HG03066 (cell line): ENCODE measurements at regions not wholly inside any gene's neighbourhood (a gene's known extent, or its start where the extent isn't known, plus 50 kb on each side); places are given as distances from the start of the nearest gene placed in this dataset.
"Not testable (repeated sequence)": the region's sequence is repeated elsewhere in the genome, so short reads cannot be mapped to it uniquely, and the experiment has no call there.

Experiments
- ATAC-seq: cut with Tn5 transposase; IDR thresholded peaks from one replicate; pipeline ENCODE4 v1.9.1; 2021; ENCODE audit warnings: low read depth; ENCODE audit not compliant: unreplicated experiment

DNA sequence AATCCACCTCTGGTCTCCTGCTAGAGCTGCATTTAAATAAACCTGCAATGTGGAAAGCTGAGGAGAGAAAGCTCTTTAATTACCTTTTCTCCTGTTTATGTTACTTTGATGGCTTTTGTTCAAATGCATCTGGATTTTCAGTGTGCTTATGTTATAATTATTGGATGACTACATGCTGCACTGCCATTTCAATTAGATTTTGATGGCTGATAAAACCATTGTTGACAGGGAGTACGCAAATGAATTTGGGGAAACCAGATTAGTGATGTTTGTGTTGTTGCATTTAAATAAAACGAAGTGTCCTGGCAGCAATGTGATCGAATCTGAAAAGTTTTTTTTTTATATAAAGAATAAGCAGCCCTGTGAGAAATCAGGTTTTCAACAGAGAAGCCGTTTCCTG, 799.8 kb downstream of the DIAPH3 start:
- no peak for ATAC-seq

DNA sequence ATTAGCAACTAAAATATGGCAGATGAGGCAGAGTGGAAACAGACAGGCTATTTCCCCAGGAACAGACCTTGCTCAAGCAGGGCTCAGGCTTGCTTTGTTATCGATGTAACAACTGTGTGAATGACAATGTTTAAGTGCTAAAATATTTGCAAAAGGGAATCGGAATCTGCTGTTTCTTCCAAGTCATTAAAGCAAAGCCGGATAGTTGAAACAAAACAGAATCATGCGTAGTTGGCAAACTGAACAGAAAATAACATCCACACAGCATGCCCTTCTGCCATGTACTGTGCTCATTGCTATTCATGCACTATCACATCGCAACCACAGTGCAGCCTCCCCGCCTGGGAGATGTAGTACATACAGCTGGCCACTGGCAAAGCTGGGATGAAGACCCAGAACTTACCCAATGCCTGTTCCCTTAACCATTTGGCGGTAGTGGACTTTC, 799.1 kb downstream of the DIAPH3 start:
- ATAC-seq, result no peak

DNA sequence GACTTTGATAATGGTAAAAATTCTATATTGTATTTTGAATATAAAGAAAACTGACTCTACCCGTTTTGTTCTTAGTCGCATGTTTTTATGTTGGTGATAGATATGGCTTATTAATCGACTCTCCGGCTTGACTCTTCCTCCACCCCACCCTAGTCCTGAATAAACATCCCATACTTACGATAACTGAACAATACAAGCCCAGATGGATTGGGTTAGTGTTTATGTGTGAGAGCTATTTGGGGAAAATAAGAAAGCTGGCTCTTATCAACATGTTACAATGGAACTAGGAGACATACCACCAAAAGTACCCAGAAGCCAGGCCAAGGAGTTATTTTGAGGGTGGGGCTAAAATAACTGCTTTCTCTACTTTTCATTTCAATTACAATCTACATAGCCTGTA, 796.3 kb downstream of the DIAPH3 start:
- no peak for ATAC-seq

DNA sequence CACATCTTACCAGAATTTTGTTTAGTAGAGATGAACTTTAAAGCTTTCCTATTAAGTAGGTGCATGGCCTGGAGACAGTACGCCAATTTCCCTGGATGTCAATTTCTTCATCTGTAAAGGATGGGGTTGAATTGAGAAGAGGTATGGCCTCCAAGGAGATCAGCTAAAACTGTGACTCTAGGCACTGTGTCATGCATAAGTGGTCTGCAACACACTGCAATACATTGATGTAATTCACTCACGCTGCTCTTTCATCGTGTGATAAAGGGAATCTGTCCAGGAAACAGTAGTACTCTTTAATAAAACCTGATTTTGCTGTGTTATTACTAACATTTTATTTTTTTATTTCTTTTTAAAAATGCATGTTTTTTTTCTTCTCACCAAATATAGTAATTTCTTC, 795.8 kb downstream of the DIAPH3 start:
- ATAC-seq, result no peak

DNA sequence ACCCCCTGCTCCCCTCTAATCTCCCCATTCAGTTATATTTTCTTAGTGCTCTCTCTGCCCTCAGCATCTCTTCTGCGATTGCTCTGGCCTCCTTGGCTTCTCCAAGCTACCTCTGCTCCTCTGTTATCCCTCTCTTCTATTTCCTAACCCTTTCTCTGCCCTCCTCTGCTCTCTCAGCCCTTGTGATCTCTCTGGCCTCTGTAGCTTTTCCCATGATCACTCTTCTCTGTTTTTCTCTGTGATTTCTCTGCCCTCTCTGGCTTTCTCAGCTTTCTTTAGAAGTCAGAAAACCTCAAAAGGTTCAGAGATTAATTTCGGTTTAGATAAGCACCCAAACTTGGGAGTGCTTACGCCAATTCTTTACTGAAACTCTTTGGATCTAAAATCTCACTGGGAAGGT, 795.0 kb downstream of the DIAPH3 start:
- no peak for ATAC-seq

DNA sequence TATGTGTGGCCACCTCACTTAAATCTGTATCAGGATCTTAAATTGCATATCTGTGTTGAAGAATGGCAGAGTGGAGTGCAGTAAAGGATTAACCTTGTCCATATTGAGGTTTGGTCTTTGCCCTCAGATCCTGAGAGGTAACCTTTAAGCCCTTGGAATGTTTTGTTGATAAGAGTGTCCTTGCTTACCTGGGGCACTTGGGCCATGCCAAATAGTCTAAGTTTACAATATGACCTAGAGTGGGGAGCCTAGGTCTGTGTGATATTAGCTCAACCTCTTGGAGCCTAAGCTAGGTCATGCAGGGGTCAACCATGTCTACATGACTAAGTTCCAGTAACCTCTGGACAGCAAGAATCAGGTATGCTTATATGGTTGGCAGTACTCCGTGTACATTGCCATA, 792.5 kb downstream of the DIAPH3 start:
- ATAC-seq, result no peak

DNA sequence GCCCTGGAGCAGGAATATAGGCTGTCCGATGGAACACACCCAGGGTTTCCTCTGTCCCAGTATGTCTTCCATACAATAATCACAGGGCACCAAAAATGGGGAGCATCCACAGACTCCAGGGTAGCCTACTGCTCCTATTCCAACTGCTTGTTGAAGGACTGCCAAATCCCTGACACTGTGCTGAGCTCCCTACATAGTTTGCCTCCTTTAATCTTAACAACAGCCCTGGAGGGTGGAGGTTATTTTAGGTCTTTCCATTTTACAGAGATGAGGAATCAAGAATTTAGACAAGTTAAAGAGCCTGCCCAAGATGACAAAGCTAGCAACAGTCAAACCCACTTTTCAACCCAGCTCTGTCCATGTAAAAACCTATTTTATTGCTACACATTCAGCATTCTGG, 790.4 kb downstream of the DIAPH3 start:
- no peak for ATAC-seq

DNA sequence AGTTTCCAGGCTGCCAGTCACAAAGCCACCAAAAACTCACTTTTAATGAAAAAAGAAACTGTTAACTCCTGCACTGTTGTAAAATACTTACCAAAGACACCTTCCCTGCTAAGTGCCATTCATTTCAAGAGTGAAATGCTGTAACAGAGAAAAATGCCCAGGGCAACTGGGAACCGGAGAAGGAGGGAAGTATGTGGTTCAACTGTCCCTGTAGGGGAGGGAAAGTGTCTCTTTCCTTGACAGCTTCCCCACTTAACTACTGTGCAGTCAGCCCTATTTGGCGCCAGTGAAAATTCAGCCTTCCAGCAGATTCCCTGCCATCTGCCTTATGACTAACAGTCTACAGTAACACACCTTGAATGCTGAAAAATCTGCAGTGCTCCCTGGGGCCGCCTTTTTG, 789.0 kb downstream of the DIAPH3 start:
- ATAC-seq, result no peak

DNA sequence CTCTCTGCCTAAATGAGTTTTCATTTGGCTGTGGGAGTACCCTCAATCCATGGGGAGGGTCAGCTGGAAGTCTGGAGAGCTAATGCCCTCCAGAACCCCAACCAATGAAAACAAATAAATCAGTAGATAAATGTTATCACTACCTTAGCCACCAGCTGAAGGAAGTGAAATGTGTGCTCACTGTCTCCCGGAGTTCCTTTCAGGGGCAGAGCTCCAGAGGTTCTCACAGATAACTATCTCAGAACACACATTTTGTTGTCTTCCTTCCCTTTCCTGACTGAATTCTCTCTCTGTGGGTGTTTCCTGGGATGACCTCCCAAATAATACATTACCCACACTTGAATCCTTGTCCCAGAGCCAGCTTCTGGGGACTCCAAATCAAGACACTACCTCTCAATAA, 779.6 kb downstream of the DIAPH3 start:
- no peak for ATAC-seq

DNA sequence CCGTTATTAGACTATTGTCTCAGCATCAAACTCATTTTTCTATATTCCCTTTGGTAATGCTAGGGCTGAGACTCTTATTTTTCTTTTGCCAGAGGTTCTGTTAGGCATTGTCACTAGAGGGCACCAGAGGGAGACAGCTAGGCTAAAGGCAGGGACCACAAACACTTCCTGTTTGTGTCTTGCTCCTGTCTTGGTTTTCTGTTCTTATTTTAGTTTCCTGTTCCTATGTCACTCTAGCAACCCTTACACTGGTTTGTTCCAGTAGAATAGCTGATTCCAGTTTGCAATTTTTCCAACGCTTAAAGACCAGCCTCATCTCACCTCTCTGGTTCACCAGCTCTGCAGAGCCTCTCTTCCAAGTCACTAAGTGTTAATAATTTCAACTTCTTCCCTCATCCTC, 772.0 kb downstream of the DIAPH3 start:
- peak; percentile 98 for ATAC-seq

DNA sequence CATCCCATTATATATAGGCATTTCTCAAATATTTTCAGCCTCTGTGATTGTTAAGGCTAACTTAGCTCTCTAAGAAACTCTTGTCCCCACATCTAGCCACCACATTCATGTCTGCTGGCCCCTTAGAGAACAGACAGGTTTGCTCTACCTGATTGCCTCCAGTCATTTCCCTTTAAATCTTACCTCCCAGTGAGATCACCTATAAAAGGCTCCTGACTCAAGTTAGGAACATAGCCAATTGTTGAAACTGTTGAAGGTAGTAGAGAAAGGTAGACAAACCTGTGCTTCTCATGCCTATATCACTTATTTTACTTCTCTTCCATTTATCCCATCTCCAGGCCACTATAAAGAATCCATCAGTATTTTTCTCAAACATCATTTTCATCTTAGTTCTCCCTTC, 771.4 kb downstream of the DIAPH3 start:
- no peak for ATAC-seq

DNA sequence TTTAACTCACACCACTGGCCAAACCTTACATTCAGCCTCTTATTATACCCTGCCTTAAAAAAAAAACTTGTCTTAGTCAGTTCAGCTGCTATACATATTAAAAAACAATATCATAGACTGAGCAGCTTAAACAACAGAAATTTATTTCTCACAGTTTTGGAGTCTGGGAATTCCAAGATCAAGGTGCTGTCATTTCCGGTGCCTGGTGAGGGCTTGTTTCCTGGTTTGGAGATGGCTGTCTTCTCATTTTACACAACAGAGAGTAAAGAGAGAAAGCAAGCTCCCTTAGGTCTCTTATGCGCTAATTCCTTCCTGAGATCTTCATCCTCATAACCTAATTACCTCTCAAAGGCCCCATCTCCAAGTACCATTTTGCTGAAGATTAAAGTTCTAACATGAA, 769.2 kb downstream of the DIAPH3 start:
- ATAC-seq, result no peak

DNA sequence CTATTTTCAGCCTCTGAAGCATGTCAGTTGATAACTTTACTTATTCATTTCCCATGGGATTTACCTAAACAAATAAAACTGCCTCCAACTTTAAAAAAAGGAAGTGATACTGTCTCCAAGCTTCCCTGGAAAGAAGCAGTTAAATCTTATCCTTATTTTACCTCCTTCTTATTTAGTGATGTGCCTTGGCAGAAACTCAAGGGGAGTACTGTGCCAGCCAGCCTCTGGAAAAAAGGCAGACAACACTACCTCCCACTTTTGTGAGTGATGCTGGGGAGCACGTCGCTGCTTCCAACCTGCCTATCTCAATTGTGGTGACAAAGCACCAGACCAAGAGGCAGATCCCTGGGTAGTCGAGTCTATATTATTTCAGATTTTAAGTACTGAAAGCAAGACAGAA, 765.6 kb downstream of the DIAPH3 start:
- no peak for ATAC-seq

DNA sequence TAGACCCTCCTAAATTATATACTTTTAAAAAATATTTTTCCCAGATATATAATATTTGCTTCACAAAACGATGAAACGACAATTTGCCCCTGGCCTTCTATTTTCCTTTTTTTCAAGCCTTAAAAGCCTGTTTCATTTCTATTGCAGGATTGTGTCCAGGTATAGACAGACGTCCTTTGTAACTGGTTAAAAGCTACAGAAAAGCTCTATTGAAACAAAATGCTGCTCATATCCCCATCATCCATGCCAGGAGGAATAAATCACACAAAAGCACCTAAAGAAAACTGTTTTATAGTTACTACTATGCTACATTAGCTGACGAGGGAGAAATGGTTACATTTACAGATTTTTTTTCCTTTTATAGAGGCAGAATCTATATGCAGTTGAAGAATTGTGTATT, 765.1 kb downstream of the DIAPH3 start:
- no peak for ATAC-seq

DNA sequence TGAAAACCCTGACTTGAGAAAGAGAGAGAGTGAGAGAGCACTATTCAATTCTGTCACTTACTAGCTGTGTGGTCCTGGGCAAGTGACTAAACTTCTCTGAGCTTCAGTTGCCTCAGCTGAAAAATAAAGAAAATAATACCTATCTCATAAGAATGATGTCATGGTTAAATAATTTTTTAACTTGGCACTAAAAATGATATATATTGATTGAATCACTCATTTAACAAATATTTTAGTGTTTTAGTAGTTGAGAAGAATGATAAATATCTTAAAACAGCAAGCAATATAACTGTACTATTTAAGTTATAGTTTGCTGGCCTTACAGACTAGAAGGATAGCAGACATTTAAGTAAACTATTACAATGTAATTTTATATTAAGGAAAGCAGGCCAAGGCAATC, 764.2 kb downstream of the DIAPH3 start:
- no peak for ATAC-seq

DNA sequence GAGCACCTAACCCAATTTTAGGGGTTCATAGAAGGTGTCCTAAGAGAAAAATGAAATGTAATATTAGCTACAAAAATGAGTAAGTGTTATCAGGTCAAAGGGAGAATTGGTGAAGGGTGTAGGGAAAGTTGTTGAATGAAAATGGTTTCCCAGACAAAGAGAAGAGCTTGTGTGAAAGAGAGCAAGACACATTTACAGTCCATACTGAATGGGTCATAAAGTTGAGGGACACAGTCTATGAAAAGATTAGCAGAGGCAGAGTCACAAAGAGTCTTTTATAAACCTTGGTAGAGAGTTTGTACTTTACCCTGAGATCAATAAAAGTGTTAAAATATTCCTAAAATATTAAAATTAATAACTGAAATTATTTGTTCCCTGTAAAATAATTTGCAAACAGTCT, 759.4 kb downstream of the DIAPH3 start:
- ATAC-seq, result no peak

DNA sequence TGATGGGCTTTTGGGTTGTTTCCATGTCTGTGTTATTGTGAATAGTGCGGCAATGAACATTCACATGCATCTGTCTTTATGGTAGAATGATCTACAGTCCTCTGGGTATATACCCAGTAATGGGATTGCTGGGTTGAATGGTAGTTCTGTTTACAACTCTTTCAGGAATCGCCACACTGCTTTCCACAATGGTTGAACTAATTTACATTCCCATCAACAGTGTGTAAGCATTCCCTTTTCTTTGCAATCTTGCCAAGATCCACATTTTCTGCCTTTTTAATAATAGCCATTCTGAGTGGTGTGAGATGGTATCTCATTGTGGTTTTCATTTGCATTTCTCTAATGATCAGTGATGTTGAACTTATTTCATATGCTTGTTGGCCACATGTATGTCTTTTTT, 756.5 kb downstream of the DIAPH3 start:
- not testable (repeated sequence) for ATAC-seq

DNA sequence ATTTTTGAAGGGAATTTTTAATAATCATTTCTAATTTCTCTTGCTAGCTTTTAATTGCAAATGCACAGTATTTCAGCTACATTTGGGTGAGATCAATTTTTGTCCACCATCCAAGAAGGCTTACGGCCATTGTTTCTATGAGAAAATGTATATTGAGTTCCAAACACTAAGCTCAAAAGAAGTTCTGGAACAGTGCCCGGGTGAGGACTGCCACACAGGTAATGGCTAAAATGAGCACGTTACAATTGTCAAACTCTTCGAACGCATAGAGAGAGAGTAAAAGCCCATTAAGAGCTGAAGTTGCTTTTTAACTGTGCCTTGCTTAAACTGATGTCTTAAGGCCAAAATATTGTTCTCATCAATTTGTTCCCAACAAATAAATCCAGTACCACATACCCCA, 755.0 kb downstream of the DIAPH3 start:
- ATAC-seq, result no peak

DNA sequence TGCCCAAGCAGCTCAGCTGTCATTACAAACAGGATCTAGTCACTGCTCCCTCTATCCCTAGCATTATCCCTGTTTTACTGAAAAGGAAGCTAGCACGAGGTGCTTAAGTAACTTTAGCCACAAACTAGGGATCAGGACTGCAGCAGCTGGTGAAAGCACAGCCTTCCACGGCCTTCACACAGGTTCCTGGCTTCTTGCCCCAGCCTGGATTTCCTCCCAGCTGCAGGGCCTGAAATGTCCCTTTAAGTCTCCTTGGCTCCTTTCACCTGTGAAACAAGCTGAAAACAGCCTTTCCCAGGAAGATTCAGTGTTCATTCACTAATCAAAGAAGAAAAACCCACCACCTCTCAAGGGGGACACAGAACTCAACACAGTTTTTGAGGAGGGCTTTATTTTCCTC, 754.5 kb downstream of the DIAPH3 start:
- no peak for ATAC-seq

DNA sequence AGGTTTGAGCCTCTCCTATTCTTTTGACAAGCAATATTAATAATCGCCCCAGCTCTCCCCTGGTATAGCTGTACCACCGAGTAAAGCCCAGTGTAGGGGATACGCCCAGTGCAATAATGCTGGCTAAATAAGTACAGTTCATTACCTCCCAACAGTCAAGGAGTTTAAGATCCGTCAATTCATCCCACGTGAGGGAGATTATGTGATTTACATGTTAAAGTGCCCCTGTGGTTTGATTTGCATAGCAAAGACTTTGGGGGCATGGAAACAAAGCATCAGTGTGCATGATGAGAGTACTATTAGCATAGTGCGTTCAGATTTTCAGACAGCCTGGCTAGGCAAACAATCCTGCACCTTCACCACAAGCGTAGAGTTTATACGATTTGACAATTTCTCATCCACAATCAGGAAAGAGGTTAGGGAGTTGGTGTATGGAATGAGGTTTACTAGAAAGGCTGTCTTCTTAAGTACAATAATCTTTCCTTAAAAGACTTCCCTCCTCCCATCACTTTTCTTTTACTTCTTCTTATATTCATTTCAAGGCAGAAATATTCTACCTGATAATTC, 754.0 kb downstream of the DIAPH3 start:
- ATAC-seq, result no peak

DNA sequence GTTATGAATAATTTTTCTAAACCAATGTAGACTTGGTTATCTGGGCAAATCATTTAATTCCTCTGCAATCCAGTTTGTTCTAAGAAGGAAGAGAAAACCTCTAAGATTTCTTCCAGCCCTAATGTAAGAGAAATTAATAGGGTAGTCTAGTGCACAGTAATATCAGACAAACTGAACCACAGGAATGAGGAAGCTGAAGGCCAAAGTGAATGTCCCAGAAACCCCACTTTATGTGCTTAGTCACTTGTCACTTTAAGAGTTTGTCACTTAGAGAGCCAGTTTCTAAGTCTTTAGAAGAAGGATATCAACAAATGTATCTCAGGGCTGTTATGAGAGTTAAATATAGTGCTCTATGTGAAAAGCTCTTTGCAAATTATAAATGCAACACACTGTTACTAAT, 750.6 kb downstream of the DIAPH3 start:
- peak; percentile 66 for ATAC-seq

DNA sequence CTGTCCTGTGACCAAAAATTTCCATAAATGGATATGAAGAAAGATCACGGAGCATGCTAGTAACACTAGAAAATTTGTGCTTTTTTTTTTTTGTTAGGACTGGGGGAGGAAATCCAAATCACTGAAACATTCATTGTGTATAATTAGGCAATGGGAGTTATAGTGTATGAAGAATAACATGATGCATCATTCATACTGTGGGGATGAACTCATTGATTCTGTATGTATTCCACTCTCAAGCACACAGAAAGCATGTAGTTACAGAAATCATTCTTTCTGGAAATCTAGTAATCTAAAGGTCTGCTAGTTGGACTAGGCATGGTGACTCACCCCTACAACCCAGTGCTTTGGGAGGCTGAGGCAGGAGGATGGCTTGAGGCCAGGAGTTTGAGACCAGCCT, 749.7 kb downstream of the DIAPH3 start:
- ATAC-seq, result no peak

DNA sequence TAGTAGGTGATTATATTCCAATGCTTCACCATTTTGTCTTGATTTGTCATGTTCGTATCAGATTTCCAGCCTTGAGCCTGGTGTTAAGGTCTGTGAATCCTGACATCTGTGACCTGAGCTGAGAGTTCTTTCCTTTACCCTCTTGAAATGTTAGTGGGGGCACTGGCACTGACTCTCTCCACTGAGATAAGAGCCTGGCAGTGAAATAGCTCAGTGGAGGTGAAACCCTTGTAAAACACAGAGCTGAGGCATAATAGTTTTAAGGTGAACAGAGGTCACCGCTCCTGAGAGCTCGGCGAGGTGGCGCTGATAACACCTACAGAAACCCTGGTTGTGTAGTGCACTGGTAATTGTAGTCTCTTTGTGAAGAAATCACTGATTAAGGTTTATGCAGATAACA, 748.2 kb downstream of the DIAPH3 start:
- no peak for ATAC-seq
